Fibroblast of mammary gland (primary cell): ENCODE measurements at regions not wholly inside any gene's neighbourhood (a gene's known extent, or its start where the extent isn't known, plus 50 kb on each side); places are given as distances from the start of the nearest gene placed in this dataset.

Source experiments
- DNase-seq: peaks from one replicate; pipeline ENCODE4 v3.0.0-alpha.2; 2010; ENCODE audit warnings: low read depth
- H3K4me3 ChIP-seq: 2 replicates; pipeline ENCODE4 v1.5.1; 2011; ENCODE audit warnings: low read depth, mild to moderate bottlenecking, low read length, moderate library complexity; ENCODE audit not compliant: control insufficient read depth
- TF ChIP-seq, protein P1 (sequence below): conservative IDR thresholded peaks from 2 replicates; pipeline ENCODE4 v1.5.1; 2011; ENCODE audit warnings: low read depth, low read length, inconsistent platforms; ENCODE audit not compliant: control insufficient read depth, insufficient read depth

DNA sequence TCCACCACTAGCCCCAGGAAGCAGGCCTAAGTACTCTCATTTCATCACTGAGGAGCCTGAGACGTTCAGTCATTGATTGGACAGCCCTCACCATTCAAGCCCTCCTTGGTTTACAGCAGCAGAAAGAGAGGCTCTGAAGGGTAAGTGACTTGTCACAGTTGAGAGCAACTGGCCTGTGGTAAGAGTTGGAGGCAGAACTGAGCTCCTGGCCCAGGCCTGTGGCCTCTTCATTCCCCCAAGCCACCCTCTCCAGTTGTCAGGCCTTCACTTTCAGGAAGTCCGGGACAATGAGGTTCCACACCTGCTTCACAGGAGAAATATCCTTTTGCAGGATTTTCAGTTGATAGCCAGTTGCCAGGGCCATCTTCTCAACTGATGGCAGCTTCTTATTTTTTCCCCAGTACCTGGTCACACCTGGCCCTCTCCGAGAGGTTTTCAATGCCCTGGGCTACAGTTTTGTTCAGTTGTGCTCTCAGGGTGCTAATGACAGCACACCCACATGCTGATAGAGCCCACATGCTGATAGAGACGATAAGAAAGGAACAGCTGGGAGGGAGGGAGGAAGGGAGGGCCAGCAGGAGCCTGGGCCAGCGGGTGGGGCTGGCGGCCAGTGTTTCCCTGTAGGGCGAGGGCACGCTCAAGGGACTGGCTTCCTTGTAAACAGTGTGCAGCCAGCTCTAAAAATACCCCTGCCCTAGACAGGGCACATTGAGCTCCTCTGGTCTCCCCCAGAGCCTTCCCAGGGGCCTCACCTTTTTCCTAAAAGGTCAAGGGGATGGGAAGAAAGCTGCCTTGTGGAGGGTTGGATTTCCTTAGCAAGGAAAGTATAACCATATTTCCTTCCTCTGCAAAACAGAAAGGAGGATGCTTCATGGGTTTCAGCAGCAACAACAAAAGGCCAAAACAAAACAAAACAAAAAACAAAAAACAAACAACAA is 112.7 kb upstream of the JUN start:
- TF ChIP-seq, protein P1, sequence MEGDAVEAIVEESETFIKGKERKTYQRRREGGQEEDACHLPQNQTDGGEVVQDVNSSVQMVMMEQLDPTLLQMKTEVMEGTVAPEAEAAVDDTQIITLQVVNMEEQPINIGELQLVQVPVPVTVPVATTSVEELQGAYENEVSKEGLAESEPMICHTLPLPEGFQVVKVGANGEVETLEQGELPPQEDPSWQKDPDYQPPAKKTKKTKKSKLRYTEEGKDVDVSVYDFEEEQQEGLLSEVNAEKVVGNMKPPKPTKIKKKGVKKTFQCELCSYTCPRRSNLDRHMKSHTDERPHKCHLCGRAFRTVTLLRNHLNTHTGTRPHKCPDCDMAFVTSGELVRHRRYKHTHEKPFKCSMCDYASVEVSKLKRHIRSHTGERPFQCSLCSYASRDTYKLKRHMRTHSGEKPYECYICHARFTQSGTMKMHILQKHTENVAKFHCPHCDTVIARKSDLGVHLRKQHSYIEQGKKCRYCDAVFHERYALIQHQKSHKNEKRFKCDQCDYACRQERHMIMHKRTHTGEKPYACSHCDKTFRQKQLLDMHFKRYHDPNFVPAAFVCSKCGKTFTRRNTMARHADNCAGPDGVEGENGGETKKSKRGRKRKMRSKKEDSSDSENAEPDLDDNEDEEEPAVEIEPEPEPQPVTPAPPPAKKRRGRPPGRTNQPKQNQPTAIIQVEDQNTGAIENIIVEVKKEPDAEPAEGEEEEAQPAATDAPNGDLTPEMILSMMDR, result no peak
- no peak for DNase-seq
- no peak overlapping the region for H3K4me3 ChIP-seq

DNA sequence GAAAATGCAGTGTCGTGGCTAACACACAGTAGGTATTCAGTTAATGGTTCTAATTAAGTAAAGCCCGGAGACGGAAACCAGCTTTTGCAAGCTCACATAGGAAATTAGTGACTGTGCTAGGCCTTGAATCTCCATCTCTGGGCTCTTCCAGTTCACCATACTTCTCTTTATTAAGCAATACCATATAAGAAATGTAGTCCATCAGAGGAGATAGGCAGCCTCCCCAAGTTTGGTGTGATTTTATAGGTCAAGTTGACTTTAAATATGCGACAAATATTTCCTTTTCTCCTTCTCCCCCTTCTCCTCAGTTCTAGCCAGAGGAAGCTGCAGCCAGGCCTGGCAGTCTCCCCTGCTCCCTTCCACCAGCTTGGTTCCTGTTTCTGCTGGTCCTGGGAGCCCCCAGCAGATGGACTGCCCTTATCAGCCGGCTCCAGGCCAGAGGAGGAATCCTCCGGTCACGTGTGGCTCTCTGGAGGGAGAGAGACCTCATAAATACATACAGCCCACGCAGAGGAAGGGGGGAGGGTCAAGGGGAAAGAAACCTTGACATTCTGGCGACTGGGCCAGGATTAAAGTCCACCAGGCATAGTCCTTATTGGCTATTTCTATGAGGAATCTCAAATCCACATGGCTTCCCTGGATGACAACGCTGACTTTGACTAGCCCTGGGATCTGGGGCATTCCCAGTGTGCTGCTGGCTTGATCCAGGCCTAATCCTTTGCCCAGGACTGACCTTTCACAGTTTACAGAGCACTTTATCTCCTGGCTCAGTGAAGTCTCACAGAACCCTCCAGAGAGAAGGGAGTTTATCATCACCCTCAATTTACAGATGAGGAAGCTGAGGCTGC is 115.1 kb upstream of the JUN start:
- TF ChIP-seq, protein P1, result no peak
- no peak overlapping the region for H3K4me3 ChIP-seq
- DNase-seq, result no peak

DNA sequence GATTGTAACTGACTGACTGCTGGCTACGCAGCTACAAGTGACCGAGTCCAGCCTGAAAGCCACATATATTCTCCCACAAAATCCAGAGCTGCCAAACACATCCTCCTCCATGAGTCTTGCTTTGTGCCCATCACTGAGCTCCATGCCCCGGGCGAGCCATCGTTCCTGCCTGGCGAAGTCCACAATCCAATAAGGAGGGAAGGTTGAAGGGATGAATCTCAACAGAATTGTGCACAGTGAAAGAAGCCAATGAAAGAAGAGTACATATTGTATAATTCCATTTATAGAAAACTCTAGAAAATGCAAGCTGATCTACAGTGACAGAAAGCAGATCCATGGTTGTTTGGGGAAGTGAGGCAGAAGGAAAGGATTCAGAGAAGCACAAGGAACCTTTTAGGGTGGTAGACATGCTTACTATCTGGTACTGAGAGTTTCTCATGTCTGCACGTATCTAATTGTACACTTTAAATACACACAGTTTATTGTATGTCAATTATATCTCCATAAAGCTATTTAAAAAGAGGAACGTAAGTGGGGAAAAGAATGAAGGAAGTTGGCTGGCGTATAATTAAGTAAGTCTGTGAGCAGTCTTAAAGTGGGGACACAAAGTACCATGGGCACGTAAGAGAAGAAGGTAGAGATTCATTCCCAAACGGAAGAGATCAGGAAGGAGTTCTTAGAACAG is 115.9 kb upstream of the JUN start:
- DNase-seq, result no peak
- no peak overlapping the region for H3K4me3 ChIP-seq
- TF ChIP-seq, protein P1, result no peak

DNA sequence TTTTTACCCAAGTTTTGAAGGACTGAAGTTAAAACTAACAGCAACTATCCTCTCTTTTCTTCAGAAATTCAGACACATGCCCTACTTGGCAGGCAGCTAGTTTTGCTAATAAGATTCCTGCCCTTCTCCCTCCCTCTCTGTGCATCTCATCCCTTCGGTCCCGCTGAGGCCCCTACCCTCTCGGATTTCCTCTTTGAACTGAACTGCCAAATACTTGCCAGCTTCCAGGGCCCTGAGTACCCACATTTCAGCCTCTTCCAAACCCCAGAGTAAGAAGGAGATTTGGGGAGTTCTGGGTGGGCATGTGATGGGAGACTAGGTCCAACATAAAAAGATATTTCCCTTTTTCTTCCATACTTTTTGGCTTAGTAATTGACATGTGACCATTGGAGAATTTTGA is 116.5 kb upstream of the JUN start:
- DNase-seq, result no peak
- TF ChIP-seq, protein P1, result no peak
- no peak overlapping the region for H3K4me3 ChIP-seq

DNA sequence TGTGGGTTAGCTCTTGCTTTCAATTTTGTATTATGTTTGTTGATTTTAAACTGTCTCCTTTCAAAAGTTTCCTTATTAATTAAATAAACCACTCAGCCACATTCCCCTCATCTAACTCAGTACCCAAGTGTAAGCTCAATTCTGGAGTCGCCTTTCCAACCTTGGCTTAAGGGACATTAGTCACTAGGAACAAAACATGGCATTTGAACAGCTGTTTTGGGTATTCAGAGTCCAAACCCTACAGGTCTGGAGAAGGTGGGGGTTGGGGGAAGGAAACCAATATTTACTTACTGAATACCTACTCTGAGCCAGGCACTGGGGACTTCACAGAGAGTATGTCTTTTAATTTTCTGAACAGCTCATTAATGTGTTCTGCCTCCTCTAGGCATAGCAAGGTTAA is 117.2 kb upstream of the JUN start:
- DNase-seq, result no peak
- no peak overlapping the region for H3K4me3 ChIP-seq
- TF ChIP-seq, protein P1, result no peak

DNA sequence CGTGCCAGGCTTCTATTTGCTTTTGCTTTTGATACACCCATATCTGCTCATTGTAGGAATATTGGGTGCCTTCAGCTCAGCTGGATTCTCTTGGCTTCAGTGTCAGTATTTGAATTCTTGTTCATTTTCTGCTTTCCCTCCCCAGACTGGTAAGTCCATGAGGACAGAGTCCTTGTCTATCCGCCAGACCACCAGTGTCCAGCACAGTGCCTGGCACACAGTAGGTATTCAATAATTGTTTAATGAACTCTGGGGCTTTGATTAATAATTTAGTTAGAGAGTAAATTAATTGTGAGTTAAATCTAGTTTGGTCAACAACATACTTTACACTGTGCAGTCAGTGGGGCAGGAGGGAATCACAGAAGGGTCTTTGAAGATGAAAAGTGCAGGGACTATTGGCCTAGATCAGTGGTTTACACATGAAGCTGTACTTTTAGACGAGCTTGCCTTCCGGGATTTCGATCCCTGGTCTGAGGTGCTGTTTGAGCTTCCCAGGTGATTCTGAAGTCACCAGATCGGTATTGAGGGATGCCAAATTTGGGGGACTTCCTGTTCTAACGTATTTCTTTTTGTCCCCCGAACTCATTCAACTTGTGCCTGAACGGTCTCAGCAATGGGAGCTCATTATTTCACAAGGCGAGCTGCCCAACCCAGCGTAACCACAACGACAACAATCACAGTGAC is 119.1 kb upstream of the JUN start:
- DNase-seq, result no peak
- peak overlapping the region; percentile 45 for H3K4me3 ChIP-seq
- TF ChIP-seq, protein P1, result no peak
